Fibroblast of skin of back (primary cell): ENCODE measurements at regions not wholly inside any gene's neighbourhood (a gene's known extent, or its start where the extent isn't known, plus 50 kb on each side); places are given as distances from the start of the nearest gene placed in this dataset.

ENCODE experiments used
- DNase-seq: peaks from one replicate; pipeline ENCODE4 v3.0.0-alpha.2; 2013

- DNase-seq, result no peak
Observed at GRCh38 chr3:76349715-76350480, 564.5 kb upstream of the ZNF717 start.

- DNase-seq, result no peak
Observed at GRCh38 chr3:76352051-76352450, 566.7 kb upstream of the ZNF717 start.

- DNase-seq, result no peak
Observed at GRCh38 chr3:76352511-76353284, 567.3 kb upstream of the ZNF717 start.

GRCh38 chr3:76353683-76354082 lies 568.3 kb upstream of the ZNF717 start:
- DNase-seq, result no peak

- no peak for DNase-seq
Observed at GRCh38 chr3:76361010-76361409, 575.7 kb upstream of the ZNF717 start.

- DNase-seq, result no peak
Observed at GRCh38 chr3:76362643-76363042, 577.3 kb upstream of the ZNF717 start.

- DNase-seq, result peak; percentile 11
Observed at GRCh38 chr3:76365275-76365674, 579.9 kb upstream of the ZNF717 start.

- peak; percentile 95 for DNase-seq
Observed at GRCh38 chr3:76367281-76367680, 581.9 kb upstream of the ZNF717 start.

GRCh38 chr3:76369170-76369569 lies 583.8 kb upstream of the ZNF717 start:
- peak; percentile 81 for DNase-seq

GRCh38 chr3:76370749-76371520 lies 585.6 kb upstream of the ZNF717 start:
- peak; percentile 10 for DNase-seq

- peak; percentile 40 for DNase-seq
Observed at GRCh38 chr3:76372497-76372896, 587.1 kb upstream of the ZNF717 start.

- DNase-seq, result no peak
Observed at GRCh38 chr3:76377074-76377473, 591.7 kb upstream of the ZNF717 start.

- DNase-seq, result no peak
Observed at GRCh38 chr3:76378789-76379188, 593.4 kb upstream of the ZNF717 start.

- no peak for DNase-seq
Observed at GRCh38 chr3:76383781-76384180, 598.4 kb upstream of the ZNF717 start.

GRCh38 chr3:76387000-76387399 lies 601.7 kb upstream of the ZNF717 start:
- DNase-seq, result no peak

- DNase-seq, result peak; percentile 63
Observed at GRCh38 chr3:76400141-76400540, 614.8 kb upstream of the ZNF717 start.

- peak; percentile 54 for DNase-seq
Observed at GRCh38 chr3:76402926-76403325, 617.6 kb upstream of the ZNF717 start.

GRCh38 chr3:76403556-76403955 lies 618.2 kb upstream of the ZNF717 start:
- peak; percentile 74 for DNase-seq

GRCh38 chr3:76405196-76405595 lies 619.8 kb upstream of the ZNF717 start:
- peak; percentile 82 for DNase-seq

- peak; percentile 53 for DNase-seq
Observed at GRCh38 chr3:76410762-76411281, 625.5 kb upstream of the ZNF717 start.

- DNase-seq, result peak; percentile 25
Observed at GRCh38 chr3:76415384-76415783, 624.5 kb upstream of the ROBO2 start.

GRCh38 chr3:76429581-76430177 lies 610.2 kb upstream of the ROBO2 start:
- no peak for DNase-seq

- no peak for DNase-seq
Observed at GRCh38 chr3:76432396-76432795, 607.5 kb upstream of the ROBO2 start.
